ENCODE measurements at regions not wholly inside any gene's neighbourhood (a gene's known extent, or its start where the extent isn't known, plus 50 kb on each side); places are given as distances from the start of the nearest gene placed in this dataset.
"Not testable (repeated sequence)": the region's sequence is repeated elsewhere in the genome, so short reads cannot be mapped to it uniquely, and the experiment has no call there.

GRCh38 chr3:34547297-34547920, 749.0 kb downstream of the PDCD6IP start:
- DNase-seq = no peak

DNA sequence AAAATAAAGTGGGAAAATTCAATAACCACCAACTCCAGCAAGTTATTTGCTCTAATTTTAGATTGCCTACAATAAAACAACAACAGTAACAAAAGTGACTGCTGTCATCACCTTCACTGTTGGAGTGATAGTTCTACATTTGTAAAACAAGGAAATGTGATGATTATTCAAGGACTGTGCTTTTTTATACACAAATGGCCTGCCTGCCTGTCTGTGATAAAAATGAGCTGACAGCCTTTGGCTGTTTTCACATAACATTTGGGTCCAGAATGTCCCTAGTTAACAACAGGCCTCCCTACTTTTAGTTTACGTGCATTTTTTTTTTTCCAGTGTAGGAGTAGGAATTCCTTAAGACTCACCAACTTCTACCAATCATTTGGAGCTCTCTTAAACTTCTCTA, 768.8 kb downstream of the PDCD6IP start:
- DNase-seq = no peak

DNA sequence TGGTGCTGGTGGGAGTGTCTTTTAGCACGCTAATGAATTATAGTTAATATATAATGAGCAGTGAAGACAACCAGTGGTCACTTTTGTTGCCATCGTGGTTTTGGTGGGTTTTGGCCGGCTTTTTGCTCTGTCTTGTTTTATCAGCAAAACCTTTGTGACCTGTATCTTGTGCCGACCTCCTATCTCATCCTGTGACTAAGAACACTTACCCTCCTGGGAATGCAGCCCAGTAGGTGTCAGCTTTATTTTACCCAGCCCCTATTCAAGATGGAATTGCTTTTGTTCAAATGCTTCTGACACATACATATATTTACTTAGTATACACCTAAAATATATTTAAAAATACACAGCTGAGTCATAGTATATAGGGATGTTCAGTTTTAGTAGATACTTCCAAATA, 770.3 kb downstream of the PDCD6IP start:
- no peak for DNase-seq

- DNase-seq = no peak
These were observed 771.0 kb downstream of the PDCD6IP start for GRCh38 chr3:34569437-34569836.

DNA sequence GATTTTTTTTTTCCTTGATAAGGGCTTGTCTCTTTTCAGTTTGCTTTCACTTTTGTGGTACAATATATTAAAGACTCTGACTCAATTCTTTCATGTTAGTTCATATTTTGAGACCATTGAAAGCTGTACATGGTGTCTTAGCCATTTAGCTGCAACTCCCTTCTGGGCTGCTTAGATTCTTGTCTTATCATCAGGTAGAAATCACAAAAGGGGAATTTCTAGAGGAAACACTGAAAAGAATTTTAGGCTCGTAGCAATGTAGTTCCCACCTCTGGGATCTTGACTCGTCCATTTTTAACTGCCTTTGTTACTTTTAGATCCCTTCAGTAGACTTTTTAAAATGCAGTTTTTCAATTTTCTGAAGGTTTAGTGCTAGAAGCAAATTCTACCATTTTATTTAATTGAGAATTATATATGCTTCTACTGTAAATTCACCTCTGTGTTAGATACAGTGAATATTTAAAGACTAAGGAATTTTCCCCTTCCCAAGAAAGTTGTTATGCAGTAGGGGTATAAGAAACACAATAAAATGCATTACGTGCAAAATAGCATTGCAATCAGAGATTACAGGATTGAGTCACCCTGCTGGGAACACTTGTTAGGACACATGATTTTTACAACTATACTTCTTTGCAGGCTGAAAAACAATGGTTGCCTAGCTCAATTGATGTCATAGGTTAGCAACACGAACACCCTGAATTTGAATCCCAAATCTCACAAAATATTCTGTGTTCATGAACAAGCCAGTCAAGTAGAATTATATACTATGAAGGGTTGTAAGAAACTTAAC, 772.7 kb downstream of the PDCD6IP start:
- no peak for DNase-seq

DNA sequence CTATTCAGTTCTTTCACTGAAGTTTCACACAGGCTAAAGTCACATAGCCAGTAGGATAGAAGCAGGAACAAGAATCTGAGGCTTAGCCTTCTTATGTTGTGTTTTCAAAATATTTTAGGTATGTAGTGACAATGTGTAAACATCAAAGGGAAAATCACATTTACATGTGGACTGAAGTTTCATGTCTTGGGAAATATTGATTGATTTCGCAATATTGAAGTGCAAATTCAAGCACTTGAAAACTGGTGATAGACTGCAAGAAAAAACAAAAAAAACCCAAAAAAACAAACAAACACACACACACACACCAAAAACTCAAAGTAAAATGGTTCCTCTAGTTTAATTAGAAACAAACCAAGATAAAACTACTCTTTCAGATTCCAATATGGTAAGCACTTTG, 773.3 kb downstream of the PDCD6IP start:
- no peak for DNase-seq

DNA sequence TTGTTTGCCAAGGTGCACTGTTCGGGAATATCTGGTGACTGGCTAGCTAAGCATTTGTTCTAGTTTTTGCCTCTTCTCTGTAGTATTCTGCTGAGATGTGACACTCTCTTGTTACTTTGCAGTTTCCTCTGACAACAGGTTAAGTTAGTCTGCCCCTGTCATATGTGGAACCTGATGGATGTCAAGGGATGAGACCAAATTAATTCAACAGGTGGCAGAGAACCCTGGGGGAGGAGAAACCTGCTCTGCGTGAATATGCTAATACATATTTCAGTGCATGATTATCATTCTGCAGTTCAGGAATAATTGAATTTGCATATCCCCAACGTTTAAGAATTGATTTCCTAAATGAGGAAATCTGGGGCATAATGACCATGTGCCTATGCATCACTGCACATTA, 777.3 kb downstream of the PDCD6IP start:
- no peak for DNase-seq

GRCh38 chr3:34582055-34582454, 783.6 kb downstream of the PDCD6IP start:
- no peak for DNase-seq

- DNase-seq = no peak
These were observed 785.0 kb downstream of the PDCD6IP start for GRCh38 chr3:34583451-34583850.

DNA sequence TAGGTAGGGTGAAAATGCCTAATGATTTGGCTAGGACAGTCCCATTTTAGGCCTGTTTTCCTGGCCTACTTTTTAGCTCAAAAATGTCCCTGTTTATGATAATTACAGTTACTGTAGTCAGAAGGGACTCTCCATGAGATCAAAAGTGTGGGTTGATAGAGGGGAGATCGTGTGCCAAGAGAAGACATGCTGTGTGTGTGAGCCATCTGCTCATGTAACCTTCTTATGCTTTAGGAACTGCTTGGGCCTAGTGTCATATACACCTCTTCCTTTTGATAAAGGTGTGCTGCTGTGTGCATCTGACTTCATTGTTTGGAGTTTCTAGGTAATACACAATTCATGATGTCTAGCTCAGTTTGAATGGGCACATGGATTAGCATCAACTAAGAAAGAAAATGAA, 786.5 kb downstream of the PDCD6IP start:
- no peak for DNase-seq

DNA sequence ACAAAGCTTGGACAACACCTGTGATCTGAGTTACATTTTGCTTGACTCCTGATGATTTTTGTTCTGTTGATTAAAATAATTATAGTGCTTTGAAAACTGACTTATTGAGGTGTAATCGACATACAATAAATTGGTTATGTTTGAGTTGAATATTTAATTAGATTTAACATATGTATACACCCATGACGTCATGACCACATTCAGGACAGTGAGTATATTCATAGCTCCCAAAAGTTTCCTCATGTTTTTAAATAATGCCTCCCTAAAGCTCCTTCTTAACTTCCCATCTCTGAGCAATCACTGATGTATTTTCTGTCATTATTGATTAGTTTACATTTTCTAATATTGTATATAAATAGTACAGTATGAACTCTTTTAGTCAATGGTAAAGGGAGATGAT, 801.2 kb downstream of the PDCD6IP start:
- DNase-seq = no peak

- DNase-seq = no peak
These were observed 821.6 kb downstream of the PDCD6IP start for GRCh38 chr3:34619990-34620389.

DNA sequence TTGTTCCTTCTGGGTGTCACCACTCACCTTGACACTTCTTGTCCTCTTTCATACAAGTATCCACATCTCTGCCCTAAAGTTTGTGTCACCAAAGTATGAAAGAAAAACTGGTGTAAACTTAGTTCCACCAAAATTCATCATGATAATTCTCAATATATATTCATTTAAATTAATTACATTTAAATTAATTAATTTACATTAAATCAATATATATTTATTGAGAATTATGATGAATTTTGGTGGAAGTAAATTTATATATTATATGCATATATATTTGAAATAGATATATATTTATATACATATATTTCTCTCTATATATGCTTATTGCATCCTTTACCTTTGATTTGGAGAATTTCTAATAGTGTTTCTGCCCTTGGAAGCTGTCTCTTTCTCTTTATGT, 828.3 kb downstream of the PDCD6IP start:
- DNase-seq = no peak

- no peak for DNase-seq
These were observed 836.5 kb downstream of the PDCD6IP start for GRCh38 chr3:34634939-34635338.

GRCh38 chr3:34635352-34635850, 837.0 kb downstream of the PDCD6IP start:
- no peak for DNase-seq

- DNase-seq = no peak
These were observed 848.6 kb downstream of the PDCD6IP start for GRCh38 chr3:34646911-34647460.

GRCh38 chr3:34650131-34650530, 851.7 kb downstream of the PDCD6IP start:
- no peak for DNase-seq

- DNase-seq = no peak
These were observed 870.5 kb downstream of the PDCD6IP start for GRCh38 chr3:34668915-34669314.

DNA sequence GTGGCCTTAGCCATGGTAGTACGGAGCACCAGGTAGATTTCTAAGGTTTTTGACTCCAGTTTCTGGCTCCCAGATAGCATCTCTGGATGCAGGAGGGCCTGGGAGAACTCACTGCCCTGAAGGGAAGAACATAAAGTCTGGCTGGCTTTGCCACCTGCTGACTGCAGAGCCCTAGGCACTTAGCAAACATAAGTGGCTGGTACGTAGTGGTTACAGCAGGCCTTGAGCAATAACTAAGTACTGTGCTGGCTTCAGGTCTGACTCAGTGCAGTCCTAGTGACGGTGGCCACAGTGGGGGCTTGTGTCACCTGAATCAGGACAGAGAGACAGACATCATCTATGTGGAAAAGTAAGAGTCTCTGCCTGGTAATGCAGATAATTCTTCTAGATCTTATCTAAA, 871.1 kb downstream of the PDCD6IP start:
- no peak for DNase-seq

DNA sequence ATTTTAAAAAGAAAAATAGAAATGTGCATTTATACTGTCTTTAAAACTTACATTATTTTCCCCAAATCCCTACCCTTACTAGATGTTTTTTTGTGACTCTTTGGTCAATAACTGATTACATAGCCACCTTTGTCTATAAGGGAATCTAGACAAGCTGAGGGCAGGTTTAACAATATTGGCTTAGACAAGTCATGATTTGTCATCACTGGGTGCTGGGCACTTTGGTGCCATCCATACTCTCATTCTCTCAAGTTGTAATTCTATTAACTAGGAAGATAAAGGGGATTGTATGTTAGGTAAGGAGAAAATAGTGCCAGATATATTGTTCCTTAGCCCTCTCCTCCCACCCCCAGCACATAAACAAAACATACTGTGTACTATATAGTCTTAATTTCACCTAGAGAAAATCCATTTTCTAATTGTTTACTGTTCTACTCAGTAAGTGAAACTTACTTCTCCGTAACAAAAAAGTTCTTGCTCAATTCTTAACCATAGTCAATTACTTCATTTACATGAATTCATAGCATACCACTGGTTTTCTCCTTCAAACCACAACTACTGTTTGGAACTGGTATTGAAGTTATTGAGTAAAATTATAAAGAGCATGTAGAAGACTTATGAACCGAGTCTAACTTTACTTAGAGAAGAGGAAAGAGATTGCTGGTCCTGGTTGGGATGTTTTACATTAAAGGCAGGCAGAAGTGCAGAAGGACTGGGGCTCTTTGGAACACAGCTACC, 877.1 kb downstream of the PDCD6IP start:
- no peak for DNase-seq

GRCh38 chr3:34676436-34676835, 878.0 kb downstream of the PDCD6IP start:
- DNase-seq = no peak

DNA sequence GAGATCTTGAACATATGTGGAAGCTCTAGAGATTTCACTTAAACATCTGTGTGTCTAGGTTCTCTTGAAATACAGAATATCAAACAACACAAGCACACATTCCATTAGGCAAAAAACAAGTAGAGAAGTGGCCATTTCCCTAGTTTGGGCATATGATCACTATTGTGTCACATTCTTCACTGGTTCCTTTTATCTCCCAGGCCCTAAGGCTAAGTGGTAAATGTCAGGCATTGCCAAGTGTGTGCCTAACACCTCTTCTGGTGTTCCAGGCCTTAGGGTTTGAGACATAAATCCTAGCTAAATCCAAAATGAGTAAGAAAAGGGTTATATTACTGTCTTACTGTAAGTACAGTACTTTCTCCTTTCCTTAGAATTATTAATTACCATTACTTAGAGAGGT, 880.1 kb downstream of the PDCD6IP start:
- no peak for DNase-seq

- not testable (repeated sequence) for DNase-seq
These were observed 880.6 kb downstream of the PDCD6IP start for GRCh38 chr3:34679055-34679454.

DNA sequence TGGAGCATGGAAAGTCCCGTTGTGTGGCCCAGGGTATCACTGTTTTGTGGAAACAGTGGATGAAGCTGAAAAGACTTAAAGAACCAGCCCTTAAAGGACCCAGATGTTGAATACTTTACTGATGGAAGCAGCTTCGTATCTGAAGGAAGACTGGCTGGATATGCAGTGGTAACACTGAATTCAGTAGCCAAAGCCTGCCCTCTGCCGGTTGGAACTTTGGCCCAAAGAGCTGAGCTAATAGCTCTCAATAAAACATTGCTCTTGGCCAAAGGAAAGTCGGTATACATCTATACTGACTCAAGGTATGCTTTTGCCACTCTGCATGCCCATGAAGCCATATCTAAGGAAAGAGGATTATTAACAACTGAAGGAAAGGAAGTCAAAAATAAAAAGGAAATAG, 885.4 kb downstream of the PDCD6IP start:
- peak in 1 of 2 experiments; percentile 3 for DNase-seq

Measured in NCI-H187 (cell line).